ENCODE measurements at regions not wholly inside any gene's neighbourhood (a gene's known extent, or its start where the extent isn't known, plus 50 kb on each side); places are given as distances from the start of the nearest gene placed in this dataset.

DNA sequence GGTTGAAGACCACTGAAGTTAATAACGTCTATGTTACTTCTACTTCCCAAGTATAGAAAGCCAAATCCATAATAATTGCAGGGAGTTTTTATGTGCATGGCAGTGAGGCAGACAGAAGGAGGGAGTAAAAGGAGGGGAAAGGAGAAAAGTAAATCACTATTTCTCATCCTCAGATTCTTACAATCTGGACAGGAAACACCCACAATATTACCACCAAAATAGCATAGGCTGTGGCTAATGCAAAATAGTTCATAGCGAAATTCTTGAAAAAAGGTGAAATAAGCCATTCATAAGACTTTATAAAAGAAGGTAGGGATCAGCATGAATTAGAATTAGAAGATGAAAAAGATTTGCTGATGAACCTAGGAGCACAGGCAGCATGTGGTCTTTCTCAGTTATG lies 128.1 kb downstream of the KCNJ2 start:
- no peak overlapping the region for H3K9ac ChIP-seq
- H3K4me1 ChIP-seq = no peaks in the 10 kb centered on the region
- TF ChIP-seq Cebpa-rat (IDR thresholded peaks at IDR 0.05) = no peak
- H3K9me3 ChIP-seq = no peaks in the 10 kb centered on the region
- H4K20me1 ChIP-seq = no peaks in the 10 kb centered on the region
- H3K4me2 ChIP-seq = no peak overlapping the region
- no peaks in the 10 kb centered on the region for H3K27me3 ChIP-seq
- H3K27ac ChIP-seq = no peak overlapping the region
- no peak overlapping the region for H3K4me3 ChIP-seq
- H3K36me3 ChIP-seq = no peaks in the 10 kb centered on the region

DNA sequence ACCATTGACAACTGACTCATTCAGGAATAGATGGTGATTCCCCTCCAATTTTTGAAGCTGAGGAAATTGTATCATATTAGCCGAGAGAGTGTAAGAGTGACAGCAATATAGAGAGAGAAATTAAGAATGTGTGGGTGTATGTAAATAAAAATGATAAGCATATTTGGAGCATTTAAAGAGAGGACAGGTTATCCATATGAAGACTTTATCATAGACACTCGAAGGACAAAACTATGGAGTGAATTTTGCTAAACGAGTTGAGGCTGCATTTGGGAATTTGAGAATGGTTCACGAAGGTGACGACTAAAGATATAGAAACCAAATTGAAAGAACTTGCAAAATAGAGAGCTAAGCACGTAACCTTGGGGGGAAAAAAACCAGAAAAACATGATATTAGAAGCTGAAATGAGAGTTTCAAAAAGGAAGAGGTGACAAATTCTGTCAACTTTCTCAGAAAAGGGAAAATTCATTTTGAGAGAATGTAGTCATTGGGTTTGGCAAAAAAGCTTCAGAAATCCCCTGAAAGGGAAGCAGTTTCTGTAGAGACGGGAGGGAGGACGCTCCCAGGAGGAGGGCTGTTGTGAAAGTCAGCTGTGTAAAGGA lies 129.7 kb downstream of the KCNJ2 start:
- no peak for TF ChIP-seq Cebpa-rat (IDR thresholded peaks at IDR 0.05)
- H3K27me3 ChIP-seq = no peaks in the 10 kb centered on the region
- H3K9ac ChIP-seq = no peak overlapping the region
- peaks cover 3% of the 10 kb centered on the region; the same call in 1 of the 2 replicates for H3K4me1 ChIP-seq
- no peak overlapping the region for H3K4me3 ChIP-seq
- no peak overlapping the region for H3K27ac ChIP-seq
- H3K4me2 ChIP-seq = no peak overlapping the region
- H3K9me3 ChIP-seq = no peaks in the 10 kb centered on the region
- no peaks in the 10 kb centered on the region for H3K36me3 ChIP-seq
- no peaks in the 10 kb centered on the region for H4K20me1 ChIP-seq

DNA sequence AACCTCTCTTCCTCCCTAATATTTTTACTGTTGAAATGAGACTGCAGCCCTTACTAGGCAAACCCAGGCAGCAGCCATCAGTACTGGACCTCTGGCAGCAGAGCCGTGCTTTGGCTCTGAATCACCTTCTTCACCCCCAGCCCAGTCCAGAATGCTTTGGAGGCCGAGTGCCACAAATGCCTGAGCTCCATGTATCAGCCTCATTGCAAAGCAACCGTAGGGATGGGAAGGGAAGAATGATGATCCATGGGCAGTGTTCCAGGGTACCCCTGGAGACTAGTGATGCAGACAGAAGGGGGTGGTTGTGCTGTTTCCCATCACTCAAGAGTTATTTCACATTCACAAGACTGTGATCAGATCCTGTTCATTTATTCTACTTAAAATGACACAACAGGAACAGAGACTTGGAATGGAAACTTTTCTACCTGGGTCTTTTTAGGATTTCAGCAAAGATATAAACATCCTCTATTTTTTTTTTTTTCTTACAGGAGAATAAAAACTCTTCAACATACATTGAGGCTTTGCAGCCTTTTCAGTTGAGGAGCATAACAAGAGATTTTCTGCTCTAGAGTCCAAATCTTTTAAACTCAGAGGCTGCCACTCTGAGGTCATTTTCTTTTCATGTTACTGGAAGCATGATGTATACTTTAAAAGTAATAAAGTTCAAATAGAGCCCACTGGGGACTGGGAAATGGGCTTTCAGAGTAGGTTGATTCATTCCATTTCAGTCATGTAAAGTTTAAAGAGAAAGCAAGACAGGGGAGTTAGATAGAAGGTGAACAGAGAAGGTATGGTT lies 138.3 kb downstream of the KCNJ2 start:
- TF ChIP-seq Cebpa-rat (IDR thresholded peaks at IDR 0.05) = no peak
- Histone ChIP-seq H3K4me3 (no peak overlapping the region), H3K4me1 (peaks cover 10% of the 10 kb centered on the region; the same call in 1 of the 2 replicates), H3K36me3 (no peaks in the 10 kb centered on the region), H3K9me3 (no peaks in the 10 kb centered on the region), H4K20me1 (no peaks in the 10 kb centered on the region), H3K4me2 (no peak overlapping the region), H3K9ac (no peak overlapping the region), H3K27ac (no peak overlapping the region), H3K27me3 (no peaks in the 10 kb centered on the region)

DNA sequence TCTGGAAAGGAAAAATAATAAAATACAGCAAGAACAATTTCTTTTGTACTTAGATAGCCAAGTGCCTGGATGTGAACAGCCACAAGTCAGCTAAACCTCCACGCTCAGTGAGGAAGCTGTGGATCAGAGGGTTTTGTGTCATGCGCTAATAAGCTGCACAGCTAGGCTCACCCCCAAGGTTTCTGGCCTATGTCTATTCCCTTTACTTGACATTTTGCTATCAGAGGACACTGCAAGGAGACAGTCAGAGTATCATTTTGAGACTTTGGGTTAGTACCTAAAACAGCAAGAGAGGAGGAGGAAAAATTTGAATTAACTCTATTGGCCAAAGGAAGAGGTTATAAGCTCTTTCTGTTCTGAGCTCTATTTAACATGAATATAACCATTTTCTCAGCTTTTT lies 139.3 kb downstream of the KCNJ2 start:
- no peak for TF ChIP-seq Cebpa-rat (IDR thresholded peaks at IDR 0.05)
- peaks cover 10% of the 10 kb centered on the region; the same call in 1 of the 2 replicates for H3K4me1 ChIP-seq
- no peak overlapping the region for H3K4me3 ChIP-seq
- H3K9me3 ChIP-seq = no peaks in the 10 kb centered on the region
- no peak overlapping the region for H3K4me2 ChIP-seq
- H4K20me1 ChIP-seq = no peaks in the 10 kb centered on the region
- H3K27ac ChIP-seq = no peak overlapping the region
- H3K36me3 ChIP-seq = no peaks in the 10 kb centered on the region
- no peaks in the 10 kb centered on the region for H3K27me3 ChIP-seq
- no peak overlapping the region for H3K9ac ChIP-seq

DNA sequence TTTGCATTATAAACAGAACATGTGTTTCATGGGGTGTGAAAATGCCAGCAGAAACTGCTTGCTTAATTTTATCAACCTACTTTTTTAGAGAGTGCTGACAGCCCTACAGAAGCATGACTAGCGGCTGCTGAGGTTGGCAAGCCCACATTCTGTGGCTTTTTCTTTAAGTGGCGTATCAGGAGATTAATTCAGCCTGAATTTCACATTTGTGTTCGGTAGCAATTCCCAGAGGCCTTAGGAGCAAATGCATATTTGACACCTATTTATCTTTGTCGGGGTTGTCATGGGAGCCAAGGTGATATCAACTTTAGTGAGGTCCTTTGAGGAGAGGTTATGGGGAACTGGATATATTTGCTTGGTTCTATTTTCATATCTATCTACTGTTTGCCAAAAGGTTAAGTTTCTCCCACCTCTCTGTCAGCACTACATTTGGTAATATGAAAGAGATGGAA lies 140.9 kb downstream of the KCNJ2 start:
- Histone ChIP-seq H3K36me3 (no peaks in the 10 kb centered on the region), H3K27me3 (no peaks in the 10 kb centered on the region), H4K20me1 (no peaks in the 10 kb centered on the region), H3K9ac (no peak overlapping the region), H3K4me1 (peaks cover 19% of the 10 kb centered on the region), H3K4me3 (no peak overlapping the region), H3K9me3 (no peaks in the 10 kb centered on the region), H3K27ac (no peak overlapping the region), H3K4me2 (no peak overlapping the region)
- no peak for TF ChIP-seq Cebpa-rat (IDR thresholded peaks at IDR 0.05)

DNA sequence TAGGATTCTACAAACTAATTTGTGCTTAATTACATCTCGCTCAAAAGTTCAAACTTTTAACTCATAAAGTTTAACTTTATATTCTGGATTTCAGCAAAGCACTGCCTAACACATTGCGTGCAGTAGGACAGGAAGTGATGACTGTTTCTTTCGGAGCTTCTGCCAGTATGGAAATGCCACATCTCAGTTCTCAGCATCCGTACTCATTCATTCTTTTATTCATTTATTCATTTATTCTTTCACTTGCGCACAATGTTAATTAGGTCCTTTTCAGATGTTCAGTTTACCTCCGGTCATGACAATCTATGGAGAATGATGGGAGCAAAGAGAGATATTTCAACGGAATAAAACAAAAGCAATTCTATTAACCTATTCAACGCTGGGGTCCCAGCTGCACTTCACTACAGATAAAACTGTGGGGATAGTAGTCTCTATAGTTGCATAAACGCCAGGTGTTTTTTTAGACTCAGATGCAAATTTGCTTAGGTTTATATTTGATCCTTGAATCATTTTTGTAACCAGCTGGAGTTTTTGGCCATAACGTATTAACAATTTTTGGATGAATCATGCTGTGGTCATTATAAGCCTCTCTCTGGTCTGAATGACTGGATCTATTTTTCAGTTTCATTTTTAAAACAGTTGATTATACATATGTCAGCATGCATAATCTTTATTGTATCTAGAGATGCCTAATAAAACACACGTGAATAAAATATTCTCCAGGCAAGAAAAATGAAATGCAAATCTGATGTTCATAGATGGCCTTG lies 143.9 kb downstream of the KCNJ2 start:
- TF ChIP-seq Cebpa-rat (IDR thresholded peaks at IDR 0.05) = no peak
- H3K9me3 ChIP-seq = no peaks in the 10 kb centered on the region
- no peak overlapping the region for H3K27ac ChIP-seq
- H3K4me2 ChIP-seq = no peak overlapping the region
- H3K4me1 ChIP-seq = peaks cover 19% of the 10 kb centered on the region
- no peaks in the 10 kb centered on the region for H4K20me1 ChIP-seq
- H3K9ac ChIP-seq = no peak overlapping the region
- H3K27me3 ChIP-seq = no peaks in the 10 kb centered on the region
- no peaks in the 10 kb centered on the region for H3K36me3 ChIP-seq
- no peak overlapping the region for H3K4me3 ChIP-seq

DNA sequence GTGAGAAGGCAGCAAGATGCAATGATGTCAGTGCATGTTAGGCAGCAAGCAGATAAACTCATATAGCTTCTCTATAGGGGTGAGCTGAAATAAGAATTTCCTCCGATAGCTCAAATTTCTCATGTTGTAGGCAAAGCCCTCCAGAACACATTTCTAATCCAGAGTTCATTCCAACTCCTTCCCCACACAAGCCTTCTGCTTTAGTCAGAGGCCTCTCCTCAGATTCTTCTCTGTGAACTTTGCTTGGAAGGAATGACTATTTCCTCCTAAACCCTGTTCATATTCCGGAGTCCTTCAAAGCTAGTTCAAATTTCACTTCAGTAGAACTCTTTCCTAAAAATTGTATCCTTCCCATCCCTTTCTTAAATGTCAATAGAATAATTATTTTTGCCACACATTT lies 144.8 kb downstream of the KCNJ2 start:
- no peak overlapping the region for H3K4me3 ChIP-seq
- peaks cover 17% of the 10 kb centered on the region for H3K4me1 ChIP-seq
- no peaks in the 10 kb centered on the region for H3K9me3 ChIP-seq
- peak overlapping the region; percentile 25 for H3K4me2 ChIP-seq
- H4K20me1 ChIP-seq = no peaks in the 10 kb centered on the region
- H3K27me3 ChIP-seq = no peaks in the 10 kb centered on the region
- no peak overlapping the region for H3K9ac ChIP-seq
- no peak for TF ChIP-seq Cebpa-rat (IDR thresholded peaks at IDR 0.05)
- H3K27ac ChIP-seq = no peak overlapping the region
- no peaks in the 10 kb centered on the region for H3K36me3 ChIP-seq

DNA sequence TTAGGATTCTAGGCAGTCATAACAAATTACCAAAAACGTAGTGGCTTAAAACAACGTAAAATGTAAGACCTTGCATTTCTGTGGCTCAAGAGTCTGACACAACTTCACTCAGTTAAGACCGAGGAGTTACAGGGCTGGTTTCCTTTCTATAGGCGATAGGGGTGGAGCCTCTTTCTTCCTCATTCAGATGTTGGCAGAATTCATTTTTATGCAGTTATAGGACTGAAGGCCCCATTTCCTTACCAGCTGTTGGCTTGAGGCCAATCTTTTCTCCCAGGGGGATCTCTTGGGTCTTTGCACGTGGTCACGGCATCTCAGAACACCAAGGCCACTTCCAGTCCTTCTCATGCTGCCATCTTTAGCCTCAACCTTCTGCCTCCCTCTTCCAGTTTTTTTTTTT lies 145.2 kb downstream of the KCNJ2 start:
- no peak overlapping the region for H3K9ac ChIP-seq
- H3K27ac ChIP-seq = no peak overlapping the region
- peak overlapping the region; percentile 25 for H3K4me2 ChIP-seq

DNA sequence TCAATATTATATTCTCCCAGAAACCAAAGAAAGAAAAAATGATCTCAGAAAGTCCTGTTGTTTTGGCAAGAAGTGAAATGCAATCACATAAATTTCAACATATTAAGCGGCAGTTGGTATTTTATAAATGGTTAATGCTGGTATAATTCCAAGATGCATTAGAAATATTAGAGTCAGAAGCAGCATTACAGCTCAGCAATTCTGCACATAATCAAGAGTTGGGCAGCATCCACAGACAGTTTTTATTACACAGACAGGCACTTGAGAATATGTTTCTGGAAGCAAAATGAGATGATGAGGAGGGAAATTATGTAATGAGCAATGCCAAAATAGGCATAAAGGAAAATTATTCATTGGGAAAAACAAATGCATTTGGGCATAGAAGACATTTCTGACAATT lies 148.1 kb downstream of the KCNJ2 start:
- Histone ChIP-seq H3K4me2 (no peak overlapping the region), H3K4me1 (peaks cover 14% of the 10 kb centered on the region), H3K27ac (no peak overlapping the region), H3K9ac (no peak overlapping the region), H4K20me1 (no peaks in the 10 kb centered on the region), H3K27me3 (no peaks in the 10 kb centered on the region), H3K36me3 (no peaks in the 10 kb centered on the region), H3K4me3 (no peak overlapping the region), H3K9me3 (no peaks in the 10 kb centered on the region)
- TF ChIP-seq Cebpa-rat (IDR thresholded peaks at IDR 0.05) = no peak

More for the DNA sequence above, 145.2 kb downstream of the KCNJ2 start:
- Histone ChIP-seq H3K9me3 (no peaks in the 10 kb centered on the region), H3K4me3 (no peak overlapping the region), H4K20me1 (no peaks in the 10 kb centered on the region), H3K36me3 (no peaks in the 10 kb centered on the region), H3K4me1 (peaks cover 14% of the 10 kb centered on the region), H3K27me3 (no peaks in the 10 kb centered on the region)
- TF ChIP-seq Cebpa-rat (IDR thresholded peaks at IDR 0.05) = no peak

DNA sequence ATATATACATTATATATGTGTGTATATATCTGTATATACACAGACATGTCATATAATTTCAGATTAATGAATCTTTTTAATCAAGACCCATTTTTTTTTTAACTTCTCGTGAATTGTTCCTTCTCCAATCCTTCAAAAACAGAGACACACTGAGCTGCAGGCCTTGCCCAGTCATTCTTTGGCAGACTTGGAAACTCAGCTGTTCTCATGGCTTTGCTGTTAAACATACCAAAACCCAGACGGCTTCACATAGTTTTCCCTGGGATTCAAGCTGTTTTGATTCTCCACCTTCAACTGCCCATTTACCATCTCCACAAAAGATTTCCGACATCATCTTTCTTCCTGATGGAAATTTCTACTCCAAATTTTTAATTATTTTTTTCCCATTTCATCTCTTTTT lies 148.7 kb downstream of the KCNJ2 start:
- TF ChIP-seq Cebpa-rat (IDR thresholded peaks at IDR 0.05) = no peak
- no peaks in the 10 kb centered on the region for H4K20me1 ChIP-seq
- no peaks in the 10 kb centered on the region for H3K9me3 ChIP-seq
- no peak overlapping the region for H3K4me3 ChIP-seq
- H3K27me3 ChIP-seq = no peaks in the 10 kb centered on the region
- H3K9ac ChIP-seq = no peak overlapping the region
- H3K4me1 ChIP-seq = peaks cover 14% of the 10 kb centered on the region
- H3K27ac ChIP-seq = no peak overlapping the region
- H3K36me3 ChIP-seq = no peaks in the 10 kb centered on the region
- H3K4me2 ChIP-seq = no peak overlapping the region
